H1 (cell line): ENCODE measurements at regions not wholly inside any gene's neighbourhood (a gene's known extent, or its start where the extent isn't known, plus 50 kb on each side); places are given as distances from the start of the nearest gene placed in this dataset.

ENCODE experiments used
- CTCF ChIA-PET: fragments of 300-600 bp; sonication (Branson Sonifier 250); formaldehyde crosslinking; loops from one replicate; lab custom pipeline; 2021; ENCODE audit not compliant: partially characterized antibody; lab: Charles Lee
- POLR2A ChIA-PET: fragments of 300-600 bp; sonication (Branson Sonifier 250); formaldehyde crosslinking; loops from one replicate; lab custom pipeline; 2021; ENCODE audit warnings: inconsistent platforms; ENCODE audit not compliant: partially characterized antibody; lab: Charles Lee
- DNase-seq, 2 experiments: peaks; one replicate each; pipeline versions ENCODE4 v3.0.0 to v3.0.0-alpha.2; 2010 to 2022; ENCODE audit warnings: low spot score in 2 of 2, low read depth in 1 of 2, mixed read lengths in 1 of 2
- FAIRE-seq: peaks from 2 replicates; lab custom pipeline; 2011; peaks lifted over from hg19 to GRCh38; lab: Jason Lieb, UNC
- H2AFZ ChIP-seq: 2 replicates; pipeline ENCODE4 v1.8.1; 2012; ENCODE audit warnings: low read length, inconsistent platforms
- H2AK5ac ChIP-seq: 2 replicates; pipeline ENCODE4 v1.6.1; 2013; ENCODE audit warnings: low read depth, low read length
- H2BK120ac ChIP-seq: replicated peaks from 2 replicates; pipeline ENCODE3; 2013; ENCODE audit warnings: low read depth, low read length, inconsistent platforms
- H2BK12ac ChIP-seq: 2 replicates; pipeline ENCODE4 v1.6.1; 2013; ENCODE audit warnings: low read depth, low read length
- H2BK15ac ChIP-seq: 2 replicates; pipeline ENCODE4 v1.6.1; 2013; ENCODE audit warnings: low read length
- H2BK20ac ChIP-seq: 2 replicates; pipeline ENCODE4 v1.6.1; 2013; ENCODE audit warnings: low read length
- H2BK5ac ChIP-seq: 2 replicates; pipeline ENCODE4 v1.6.1; 2013; ENCODE audit warnings: low read depth, low read length
- H3K14ac ChIP-seq: 2 replicates; pipeline ENCODE4 v1.6.1; 2013; ENCODE audit warnings: inconsistent platforms; ENCODE audit not compliant: insufficient read length
- H3K18ac ChIP-seq: 2 replicates; pipeline ENCODE4 v1.6.1; 2013; ENCODE audit warnings: low read length; ENCODE audit errors: extremely low read depth
- H3K23ac ChIP-seq: 2 replicates; pipeline ENCODE4 v1.6.1; 2013; ENCODE audit warnings: inconsistent platforms; ENCODE audit not compliant: insufficient read length
- H3K23me2 ChIP-seq: 2 replicates; pipeline ENCODE4 v1.6.1; 2013; ENCODE audit warnings: low read depth, low read length
- H3K27ac ChIP-seq: 2 replicates; pipeline ENCODE4 v1.6.1; 2011; ENCODE audit warnings: low read depth, low read length, inconsistent platforms
- H3K27me3 ChIP-seq, 4 experiments: replicated peaks in 1 of 4; 1 replicate in 1 of 4; 2 replicates in 3 of 4; pipeline versions ENCODE4 v1.6.1 to v1.8.1; 2011 to 2013; ENCODE audit warnings: low read length in 3 of 4, mild to moderate bottlenecking in 3 of 4, inconsistent platforms in 2 of 4, mixed read lengths in 2 of 4, moderate library complexity in 1 of 4; ENCODE audit not compliant: control insufficient read depth in 3 of 4, insufficient read depth in 3 of 4; ENCODE audit errors: extremely low read depth in 1 of 4
- H3K36me3 ChIP-seq, 4 experiments: 2 replicates each; pipeline versions ENCODE4 v1.6.1 to v1.8.1; 2011 to 2013; ENCODE audit warnings: mild to moderate bottlenecking in 4 of 4, low read length in 3 of 4, moderate library complexity in 2 of 4, control low read depth in 1 of 4, inconsistent platforms in 1 of 4; ENCODE audit not compliant: insufficient read depth in 4 of 4, control insufficient read depth in 2 of 4
- H3K4ac ChIP-seq: replicated peaks from 2 replicates; pipeline ENCODE3; 2013; ENCODE audit warnings: low read length, low read depth, mixed read lengths, inconsistent platforms; ENCODE audit not compliant: insufficient read length
- H3K4me1 ChIP-seq, 4 experiments: replicated peaks in 1 of 4; 1 replicate in 1 of 4; 2 replicates in 3 of 4; pipeline versions ENCODE4 v1.6.1 to v1.8.1; 2011 to 2013; ENCODE audit warnings: low read length in 3 of 4, inconsistent platforms in 2 of 4, mixed read lengths in 1 of 4; ENCODE audit not compliant: insufficient read depth in 4 of 4, control insufficient read depth in 3 of 4
- H3K4me2 ChIP-seq, 2 experiments: 2 replicates each; pipeline versions ENCODE4 v1.6.1 to v1.8.1; 2011 to 2013; ENCODE audit warnings: low read depth in 2 of 2, low read length in 2 of 2, control low read depth in 1 of 2, inconsistent platforms in 1 of 2, mild to moderate bottlenecking in 1 of 2; ENCODE audit not compliant: insufficient read depth in 1 of 2
- H3K4me3 ChIP-seq, 4 experiments: fragments of 200-600, 300-600 bp in 1 of 4; sonication (generic), shearing (Covaris generic), sonication (Bioruptor Twin) in 1 of 4; 2 replicates each; pipeline versions ENCODE4 v1.5.1 to v1.8.1; 2011 to 2016; ENCODE audit warnings: low read length in 4 of 4, low read depth in 3 of 4, control low read depth in 2 of 4, inconsistent platforms in 2 of 4, mild to moderate bottlenecking in 2 of 4, mixed read lengths in 1 of 4, moderate library complexity in 1 of 4; ENCODE audit not compliant: insufficient read depth in 2 of 4; ENCODE audit errors: extremely low read depth in 1 of 4
- H3K56ac ChIP-seq: replicated peaks from 2 replicates; pipeline ENCODE3; 2013; ENCODE audit warnings: low read depth, mild to moderate bottlenecking, mixed read lengths, low read length, inconsistent platforms; ENCODE audit not compliant: insufficient read length
- H3K79me1 ChIP-seq: 2 replicates; pipeline ENCODE4 v1.6.1; 2013; ENCODE audit warnings: low read depth, low read length, control low read depth
- H3K79me2 ChIP-seq, 2 experiments: 2 replicates each; pipeline versions ENCODE4 v1.6.1 to v1.8.1; 2012 to 2013; ENCODE audit warnings: low read length in 2 of 2, mild to moderate bottlenecking in 2 of 2, inconsistent platforms in 1 of 2; ENCODE audit not compliant: insufficient read depth in 2 of 2, control insufficient read depth in 1 of 2
- H3K9ac ChIP-seq, 4 experiments: replicated peaks in 1 of 4; 1 replicate in 1 of 4; 2 replicates in 3 of 4; pipeline versions ENCODE4 v1.6.1 to v1.8.1; 2011 to 2013; ENCODE audit warnings: low read depth in 3 of 4, low read length in 3 of 4, control low read depth in 2 of 4, mild to moderate bottlenecking in 2 of 4, moderate library complexity in 2 of 4, inconsistent platforms in 1 of 4; ENCODE audit errors: extremely low read depth in 1 of 4
- H3K9me3 ChIP-seq, 2 experiments: 2 replicates each; pipeline versions ENCODE4 v1.6.1 to v1.8.1; 2012 to 2013; ENCODE audit warnings: mild to moderate bottlenecking in 2 of 2, moderate library complexity in 2 of 2, control low read depth in 1 of 2, inconsistent platforms in 1 of 2, low read depth in 1 of 2, low read length in 1 of 2, mixed read lengths in 1 of 2; ENCODE audit not compliant: insufficient read depth in 2 of 2
- H4K20me1 ChIP-seq, 2 experiments: replicated peaks in 1 of 2; 2 replicates each; pipeline versions ENCODE3 to v1.8.1; 2011 to 2013; ENCODE audit warnings: inconsistent platforms in 2 of 2, low read length in 2 of 2, mild to moderate bottlenecking in 1 of 2; ENCODE audit not compliant: insufficient read depth in 2 of 2, control insufficient read depth in 1 of 2
- H4K5ac ChIP-seq: 2 replicates; pipeline ENCODE4 v1.6.1; 2013; ENCODE audit warnings: low read length, low read depth, mixed read lengths, inconsistent platforms; ENCODE audit not compliant: insufficient read length
- H4K8ac ChIP-seq: 2 replicates; pipeline ENCODE4 v1.8.0; 2013; ENCODE audit warnings: mild to moderate bottlenecking, moderate library complexity, low read length, inconsistent platforms; ENCODE audit not compliant: insufficient read depth; ENCODE audit errors: extremely low read depth
- H4K91ac ChIP-seq: replicated peaks from 2 replicates; pipeline ENCODE3; 2013; ENCODE audit warnings: low read length, mixed read lengths, inconsistent platforms; ENCODE audit not compliant: insufficient read length
- ASH2L ChIP-seq: fragments of 200-600, 300-600 bp; sonication (generic); IDR thresholded peaks from one replicate; pipeline ENCODE4 v1.7.1; 2017; ENCODE audit warnings: low read length
- BACH1 ChIP-seq: IDR thresholded peaks from 2 replicates; pipeline ENCODE4 v1.6.1; 2012; ENCODE audit warnings: low read length, improper control_type of control experiment
- BCL11A ChIP-seq, 2 experiments: IDR thresholded peaks; one replicate each; pipeline ENCODE4 v1.6.1; 2011; ENCODE audit warnings: low read depth in 2 of 2, low read length in 2 of 2, mild to moderate bottlenecking in 2 of 2
- CBX8 ChIP-seq: fragments of 300-800, 300-1000 bp; sonication (generic); IDR thresholded peaks from 2 replicates; pipeline ENCODE4 v1.7.1; 2016; ENCODE audit warnings: low read depth, low read length, borderline replicate concordance
- EGR1 ChIP-seq: IDR thresholded peaks from 2 replicates; pipeline ENCODE4 v1.6.1; 2011; ENCODE audit warnings: low read depth, low read length, borderline replicate concordance
- POLR2A ChIP-seq, 2 experiments: IDR thresholded peaks; 1 replicate in 1 of 2; 2 replicates in 1 of 2; pipeline ENCODE4 v1.6.1; 2011; ENCODE audit warnings: low read depth in 2 of 2, low read length in 2 of 2, mild to moderate bottlenecking in 2 of 2; ENCODE audit errors: control extremely low read depth in 1 of 2
- RXRA ChIP-seq: IDR thresholded peaks from 2 replicates; pipeline ENCODE4 v1.6.1; 2011; ENCODE audit warnings: low read depth, mild to moderate bottlenecking, low read length, moderate library complexity; ENCODE audit not compliant: insufficient read depth
- SIN3A ChIP-seq, 2 experiments: IDR thresholded peaks in 1 of 2; conservative IDR thresholded peaks in 1 of 2; 2 replicates each; pipeline ENCODE4 v1.6.1; 2011 to 2012; ENCODE audit warnings: low read length in 2 of 2, improper control_type of control experiment in 1 of 2, low read depth in 1 of 2, mild to moderate bottlenecking in 1 of 2
- SP1 ChIP-seq: IDR thresholded peaks from 2 replicates; pipeline ENCODE4 v1.6.1; 2011; ENCODE audit warnings: low read depth, low read length
- TBP ChIP-seq: IDR thresholded peaks from 2 replicates; pipeline ENCODE4 v1.6.1; 2011; ENCODE audit warnings: low read depth, low read length, improper control_type of control experiment
- TCF12 ChIP-seq: IDR thresholded peaks from 2 replicates; pipeline ENCODE4 v1.6.1; 2011; ENCODE audit warnings: low read depth, mild to moderate bottlenecking, low read length
- TF ChIP-seq, protein P1 (sequence below): IDR thresholded peaks from 2 replicates; pipeline ENCODE4 v1.6.1; 2011; ENCODE audit warnings: low read depth, mild to moderate bottlenecking, low read length; ENCODE audit not compliant: insufficient read depth

DNA sequence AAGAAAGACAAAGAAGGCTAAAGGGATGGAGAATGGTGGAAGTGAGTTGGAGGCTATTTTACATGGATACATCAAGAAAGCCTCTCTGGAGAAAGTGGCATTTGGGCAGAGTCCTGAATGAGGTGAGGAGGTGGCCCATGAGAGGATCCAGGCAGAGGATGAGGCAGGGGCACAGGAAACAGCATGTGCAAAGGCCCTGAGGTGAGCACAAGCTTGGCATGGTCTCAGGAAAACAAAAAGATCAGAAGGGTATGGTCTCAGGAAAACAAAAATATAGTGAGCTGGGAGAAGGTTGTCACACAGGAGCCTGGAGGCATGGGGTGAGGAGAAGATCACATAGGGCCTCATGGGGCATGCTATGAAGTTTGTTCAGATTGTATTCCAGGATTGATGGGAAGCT is 62.1 kb upstream of the F3 start:
- POLR2A ChIA-PET, result no interaction called here
- no peaks in the 10 kb centered on the region for H3K9me3 ChIP-seq
- no peak for DNase-seq

More for the DNA sequence above, 62.1 kb upstream of the F3 start:
- Histone ChIP-seq H3K14ac (no peak overlapping the region), H3K23ac (no peak overlapping the region), H4K20me1 (no peaks in the 10 kb centered on the region), H4K91ac (no peak overlapping the region), H2BK20ac (no peak overlapping the region), H2BK5ac (no peak overlapping the region), H4K5ac (no peak overlapping the region), H3K18ac (no peak overlapping the region), H3K4me2 (no peak overlapping the region), H3K4ac (no peak overlapping the region), H3K79me1 (no peaks in the 10 kb centered on the region), H3K27ac (no peak overlapping the region), H3K23me2 (no peaks in the 10 kb centered on the region; the same call in 1 of the 2 replicates), H3K9ac (no peak overlapping the region), H3K27me3 (no peaks in the 10 kb centered on the region; a peak in 1 of 7 replicates), H3K4me3 (no peak overlapping the region), H3K4me1 (no peaks in the 10 kb centered on the region), H3K56ac (no peak overlapping the region), H2BK120ac (no peak overlapping the region), H2BK12ac (no peak overlapping the region), H3K79me2 (no peaks in the 10 kb centered on the region), H4K8ac (no peak overlapping the region), H2BK15ac (no peak overlapping the region), H2AFZ (no peak overlapping the region), H2AK5ac (no peak overlapping the region), H3K36me3 (no peaks in the 10 kb centered on the region)
- TF ChIP-seq TCF12 (no peak), RXRA (no peak), BCL11A (IDR thresholded peaks at IDR 0.05; ENCODE audit: low read depth in 2 of 2, low read length in 2 of 2) (no peak), TBP (no peak), CBX8 (no peak), ASH2L (no peak), EGR1 (no peak), SIN3A (conservative IDR thresholded peaks at IDR 0.05 in 1 of 2, IDR thresholded peaks at IDR 0.05 in 1 of 2; ENCODE audit: low read depth in 1 of 2, low read length in 2 of 2) (no peak), BACH1 (no peak), POLR2A (IDR thresholded peaks at IDR 0.05; ENCODE audit: control extremely low read depth in 1 of 2, low read depth in 2 of 2, low read length in 2 of 2) (no peak), SP1 (no peak)
- TF ChIP-seq, protein P1, sequence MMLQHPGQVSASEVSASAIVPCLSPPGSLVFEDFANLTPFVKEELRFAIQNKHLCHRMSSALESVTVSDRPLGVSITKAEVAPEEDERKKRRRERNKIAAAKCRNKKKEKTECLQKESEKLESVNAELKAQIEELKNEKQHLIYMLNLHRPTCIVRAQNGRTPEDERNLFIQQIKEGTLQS, result no peak
- CTCF ChIA-PET, result interaction anchor here (0.6 to 15.5 kb wide), 6 partner anchors 12 to 200 kb away, joined by 3 to 148 read pairs (median 4); no protein-coding TSS in a partner anchor
- FAIRE-seq, result no peak
